Suppressor macrophage (primary cell): ENCODE measurements at regions not wholly inside any gene's neighbourhood (a gene's known extent, or its start where the extent isn't known, plus 50 kb on each side); places are given as distances from the start of the nearest gene placed in this dataset.

Experiments used
- DNase-seq, 4 experiments: peaks; one replicate each; pipeline ENCODE4 v3.0.0-alpha.2; 2020 to 2022

GRCh38 chr9:89812556-89813181 lies 207.9 kb downstream of the GADD45G start:
- DNase-seq, result no peak

DNA sequence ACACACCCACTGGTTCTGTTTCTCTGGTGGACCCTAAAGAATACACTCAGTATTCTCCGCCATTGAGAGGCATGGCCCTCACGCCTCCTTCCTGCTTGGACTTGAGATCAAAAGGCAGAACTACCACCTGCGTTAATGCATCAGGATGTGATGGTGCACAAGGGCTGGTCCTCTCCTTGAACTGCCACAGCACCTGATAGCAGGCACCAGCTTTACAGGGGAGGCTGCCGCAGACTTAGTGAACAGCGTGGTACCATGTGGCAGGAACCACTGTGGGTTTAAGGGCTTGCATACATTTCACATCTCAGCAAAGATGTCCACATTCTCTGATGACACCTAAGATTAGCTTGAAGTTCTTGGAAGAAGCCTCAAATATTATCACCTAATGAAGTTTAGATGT lies 208.7 kb downstream of the GADD45G start:
- no peak for DNase-seq

DNA sequence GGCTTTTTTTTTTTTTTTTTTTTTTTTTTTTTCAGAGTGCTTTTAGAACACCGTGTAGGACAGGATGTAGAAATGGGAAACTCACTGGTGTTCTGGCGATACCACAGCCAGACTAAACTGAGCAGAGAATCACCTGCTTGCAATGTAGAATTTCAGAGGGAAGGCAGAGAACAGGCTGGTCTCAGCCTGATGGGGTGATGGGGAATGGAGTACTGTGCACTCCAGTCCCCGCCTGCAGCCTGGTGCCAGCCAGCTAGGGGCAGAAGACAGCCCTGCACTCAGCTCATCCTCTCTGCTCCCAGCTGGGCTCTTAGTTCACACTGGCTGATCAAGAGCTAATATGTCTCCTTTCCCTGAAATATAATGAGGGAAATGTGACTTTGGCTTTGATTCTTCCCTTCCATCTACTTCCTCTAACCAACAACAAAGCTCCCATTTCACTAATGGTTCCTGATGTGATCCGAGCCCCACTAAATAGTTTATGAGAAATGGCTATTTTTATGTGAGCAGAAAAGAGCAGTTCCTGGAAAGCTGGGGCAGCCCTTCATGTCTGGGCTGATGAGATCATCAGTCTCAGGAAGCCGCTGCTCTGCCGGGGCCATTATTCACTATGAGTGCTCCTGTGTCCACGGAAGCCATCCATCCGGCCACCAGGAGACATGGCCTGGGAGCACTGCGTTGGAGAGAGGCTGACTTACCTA lies 209.7 kb downstream of the GADD45G start:
- peak; percentile 68 to 83 (median 76) for DNase-seq

DNA sequence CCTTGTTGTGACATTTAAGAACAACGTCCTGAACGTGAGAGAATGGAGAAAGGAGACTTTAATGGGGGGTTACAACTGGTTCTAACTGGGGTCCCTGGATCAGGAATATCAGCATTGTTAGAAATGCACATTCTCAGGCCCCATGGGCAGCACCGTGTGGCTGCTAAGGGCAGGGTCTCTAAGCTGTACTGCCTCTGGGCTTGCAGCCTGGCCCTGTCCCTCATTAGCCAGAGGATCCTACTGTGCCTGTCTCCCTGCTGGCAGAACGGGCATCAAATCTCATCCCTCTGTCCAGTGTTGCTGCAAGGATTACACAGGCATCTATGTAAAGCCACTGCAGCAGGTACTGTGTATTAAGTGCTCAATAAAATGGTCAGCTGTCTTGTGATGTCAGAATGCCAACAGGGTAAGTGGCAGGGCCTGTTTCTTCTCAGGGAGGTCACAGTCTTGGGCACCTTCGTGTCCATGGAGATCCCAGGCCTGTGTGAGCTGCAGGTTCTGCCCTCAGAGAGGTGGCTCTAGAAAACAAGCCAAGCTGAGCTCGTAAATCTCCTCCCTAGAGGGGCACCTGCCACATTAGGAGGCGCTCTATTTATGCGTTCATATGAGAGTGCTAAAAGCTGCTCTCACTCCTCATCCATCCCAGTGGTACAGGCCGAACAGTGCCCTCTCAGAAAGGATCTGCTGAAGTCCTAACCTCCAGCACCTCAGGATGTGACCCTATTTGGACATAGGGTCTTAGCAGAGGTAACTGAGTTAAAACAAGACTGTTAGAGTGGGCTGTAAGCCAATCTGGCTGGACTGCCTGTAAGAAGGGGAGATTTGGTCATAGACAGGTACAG lies 210.5 kb downstream of the GADD45G start:
- no peak for DNase-seq

- DNase-seq, result peak; percentile 76 to 82 (median 80)
These were observed 211.2 kb downstream of the GADD45G start for GRCh38 chr9:89815903-89816573.

DNA sequence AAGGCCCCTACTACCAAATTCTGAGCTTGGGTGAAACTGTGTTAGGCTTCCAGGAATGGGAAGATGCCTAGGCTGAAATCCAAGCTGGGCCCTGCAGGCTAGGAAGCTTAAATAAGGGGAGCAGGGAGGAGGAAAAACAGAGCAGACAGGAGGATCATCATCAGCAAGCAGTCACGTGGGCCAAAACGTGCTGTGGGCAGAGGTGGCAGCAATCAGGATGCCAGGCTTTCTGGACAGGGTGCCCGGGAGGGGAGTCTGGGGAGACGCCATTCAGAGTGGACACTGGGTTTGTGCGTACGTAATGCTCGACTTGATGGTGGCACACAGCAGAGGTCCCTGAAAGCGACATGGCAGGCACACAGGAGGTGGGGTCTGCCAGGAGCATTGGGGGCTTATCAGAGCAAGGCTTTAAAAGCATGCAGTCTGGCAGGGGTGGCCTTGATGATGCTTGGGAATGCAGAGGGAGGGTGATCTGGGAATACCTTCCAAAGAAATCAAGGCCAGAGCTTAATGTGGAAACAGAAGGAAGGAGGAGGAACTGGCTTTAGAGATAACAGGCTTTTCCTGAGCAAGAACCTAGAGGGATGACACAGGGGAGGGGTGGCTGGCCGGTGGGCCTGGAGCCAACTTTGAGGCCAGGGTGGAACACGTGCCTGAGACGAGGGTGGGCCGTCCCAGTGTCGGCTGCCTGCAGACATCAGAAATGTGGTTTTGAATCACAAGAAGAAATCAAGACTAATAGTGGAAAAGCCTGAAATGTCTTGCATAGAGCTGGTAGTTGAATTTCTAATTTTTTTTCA lies 212.5 kb downstream of the GADD45G start:
- DNase-seq, result peak in 1 of 4 experiments; percentile 8

- no peak for DNase-seq
These were observed 215.5 kb downstream of the GADD45G start for GRCh38 chr9:89820337-89820736.

- no peak for DNase-seq
These were observed 216.3 kb downstream of the GADD45G start for GRCh38 chr9:89821081-89821480.

DNA sequence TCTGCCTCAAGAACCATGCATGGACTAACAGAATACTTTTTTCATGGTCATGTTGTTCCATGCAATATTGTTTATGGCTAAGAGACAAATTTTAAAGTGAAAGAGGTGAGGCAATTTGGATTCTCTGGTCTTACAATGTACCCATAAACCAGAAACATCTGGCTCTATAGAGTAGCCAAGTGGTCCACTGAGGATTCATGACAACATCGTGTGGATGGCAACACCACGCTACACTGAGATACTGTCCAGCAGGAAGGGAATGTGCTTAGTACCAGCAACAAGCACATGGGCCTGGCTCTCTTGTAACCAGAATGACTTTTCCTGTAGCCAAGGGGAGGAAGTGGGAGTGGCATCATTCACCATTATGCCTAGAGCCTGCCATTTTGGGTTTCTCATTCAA lies 218.2 kb downstream of the GADD45G start:
- no peak for DNase-seq

DNA sequence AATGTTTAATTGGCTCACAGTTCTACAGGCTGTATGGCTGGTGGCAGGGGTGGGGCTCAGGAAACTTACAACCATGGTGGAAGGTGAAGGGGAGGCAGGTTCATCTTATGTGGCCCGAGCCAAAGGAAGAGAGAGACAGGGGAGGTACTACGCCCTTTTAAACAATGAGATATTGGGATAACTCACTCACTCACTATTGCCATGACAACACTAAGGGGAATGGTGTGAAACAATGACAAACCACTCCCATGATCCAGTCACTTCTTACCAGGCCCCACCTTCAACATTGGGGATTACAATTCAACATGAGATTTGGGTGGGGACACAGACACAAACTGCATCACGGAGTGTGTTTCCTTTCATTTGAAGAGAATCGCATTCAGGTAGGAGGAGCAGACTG lies 220.9 kb downstream of the GADD45G start:
- no peak for DNase-seq

GRCh38 chr9:89826186-89826585 lies 221.4 kb downstream of the GADD45G start:
- no peak for DNase-seq

DNA sequence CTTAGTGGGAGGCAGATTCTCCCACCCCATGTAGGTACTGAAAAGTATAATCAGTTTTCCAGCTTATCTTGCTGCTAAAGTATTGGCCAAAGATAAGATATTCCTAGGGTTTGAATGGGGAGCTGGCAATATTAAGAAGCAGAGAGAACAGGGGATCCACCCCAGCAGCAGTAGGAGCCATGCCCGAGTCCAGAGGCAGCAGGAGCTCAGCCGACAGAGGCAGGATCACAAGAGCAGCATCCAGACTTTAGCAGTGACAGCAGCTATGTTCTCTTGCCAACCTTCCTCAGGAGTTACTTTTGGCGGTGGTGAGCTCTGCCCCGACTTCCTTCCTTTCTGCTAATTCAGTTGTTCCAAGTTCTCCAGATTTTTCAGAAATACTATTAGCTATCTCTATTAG lies 224.5 kb downstream of the GADD45G start:
- DNase-seq, result no peak

DNA sequence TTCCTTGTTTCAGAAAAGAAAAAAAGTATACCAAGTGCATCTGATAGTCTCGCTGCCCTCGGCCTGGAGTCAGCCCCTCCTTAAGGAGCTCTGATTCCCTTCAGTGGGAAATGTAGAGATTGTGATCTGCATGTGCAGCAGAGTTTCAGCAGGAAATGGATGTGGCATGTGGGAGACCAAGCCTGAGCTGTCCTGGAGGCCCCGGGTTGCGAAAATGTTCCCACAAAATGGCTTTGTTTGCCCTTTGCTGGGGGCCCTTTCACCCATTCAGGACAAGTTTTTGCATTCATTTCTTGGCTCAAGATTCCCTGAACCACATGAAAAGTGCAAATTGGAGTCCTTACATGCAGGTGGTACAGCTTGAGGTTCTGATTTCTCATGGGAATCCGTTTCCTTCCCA lies 230.9 kb downstream of the GADD45G start:
- peak in 3 of 4 experiments; percentile 10 to 35 (median 32) for DNase-seq

DNA sequence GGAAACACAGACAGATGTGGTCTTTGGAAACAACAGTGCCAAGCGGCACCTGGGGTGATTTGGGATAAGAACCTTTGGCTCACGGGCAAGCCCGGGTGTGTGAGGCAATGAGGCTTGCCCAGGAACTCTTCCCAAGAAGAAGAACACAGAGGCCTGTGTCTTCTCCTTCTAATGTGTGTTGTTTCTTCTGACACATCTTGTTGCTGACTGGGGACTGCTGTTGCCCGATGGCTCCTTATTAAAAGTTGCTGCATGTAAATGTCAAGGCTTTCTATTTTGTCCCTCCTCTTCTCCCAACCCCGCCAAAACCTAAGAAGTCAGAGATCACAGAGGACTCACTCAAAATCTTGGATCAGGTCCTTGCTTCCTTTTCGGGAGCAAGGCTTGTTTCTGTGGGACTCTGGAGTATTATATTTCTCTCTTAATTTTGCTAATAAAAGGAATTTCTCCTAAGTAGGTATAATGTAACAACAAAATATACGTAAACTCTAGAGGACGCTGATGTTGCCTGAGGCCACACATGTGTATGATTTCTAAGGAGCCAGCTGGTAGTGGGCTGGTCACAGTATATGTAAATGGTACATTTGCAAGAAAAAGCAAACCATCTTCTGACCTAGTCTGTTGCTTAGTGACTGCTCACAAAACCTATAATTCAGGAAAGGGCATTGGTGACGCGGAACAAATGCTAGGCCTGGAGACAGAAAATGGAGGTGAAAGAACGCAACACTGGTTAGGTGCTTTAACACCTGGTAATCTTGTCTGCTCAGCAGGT lies 232.5 kb downstream of the GADD45G start:
- DNase-seq, result no peak

GRCh38 chr9:89837934-89838310 lies 233.1 kb downstream of the GADD45G start:
- no peak for DNase-seq

GRCh38 chr9:89838621-89839020 lies 233.8 kb downstream of the GADD45G start:
- peak; percentile 22 to 62 (median 46) for DNase-seq

DNA sequence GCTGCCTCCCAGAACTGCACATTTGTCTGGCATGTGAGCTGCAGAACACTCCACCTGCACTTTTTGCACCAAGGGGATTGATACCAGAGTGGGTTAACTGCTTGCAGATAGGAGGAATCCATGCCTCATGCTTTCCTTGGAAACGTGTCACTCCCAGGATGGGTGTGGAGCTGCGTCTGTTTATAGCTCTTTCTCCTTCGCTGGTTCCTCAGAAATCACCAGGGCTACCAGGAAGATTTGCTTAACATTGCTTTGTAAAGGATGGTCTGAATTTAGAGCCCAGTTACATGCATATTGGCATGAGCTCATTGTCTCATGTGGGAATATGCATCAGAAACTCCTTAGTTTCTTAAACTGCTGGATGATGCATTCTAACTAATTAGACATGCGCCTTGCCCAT lies 234.6 kb downstream of the GADD45G start:
- no peak for DNase-seq

GRCh38 chr9:89839952-89840351 lies 235.1 kb downstream of the GADD45G start:
- DNase-seq, result no peak

GRCh38 chr9:89841456-89841855 lies 236.6 kb downstream of the GADD45G start:
- DNase-seq, result no peak

- peak; percentile 8 to 31 (median 30) for DNase-seq
These were observed 237.5 kb downstream of the GADD45G start for GRCh38 chr9:89842267-89842768.

GRCh38 chr9:89843074-89843473 lies 238.3 kb downstream of the GADD45G start:
- DNase-seq, result no peak
